Endothelial cell of hepatic sinusoid (primary cell): ENCODE measurements at regions not wholly inside any gene's neighbourhood (a gene's known extent, or its start where the extent isn't known, plus 50 kb on each side); places are given as distances from the start of the nearest gene placed in this dataset.

ENCODE experiments used
- in situ Hi-C: cut with HindIII; loops from 2 replicates; pipeline ENCODE4 v1.10.0; 2017; ENCODE audit warnings: low sequenced_read_pairs

GRCh38 chr12:127311720-127312364, 955.1 kb upstream of the TMEM132C start:
- in situ Hi-C loops: no loop called here

GRCh38 chr12:127324681-127325080, 942.3 kb upstream of the TMEM132C start:
- in situ Hi-C loops: no loop called here

GRCh38 chr12:127327986-127328385, 939.0 kb upstream of the TMEM132C start:
- in situ Hi-C loops: no loop called here

GRCh38 chr12:127328867-127329266, 938.1 kb upstream of the TMEM132C start:
- in situ Hi-C loops: no loop called here

GRCh38 chr12:127334365-127334764, 932.6 kb upstream of the TMEM132C start:
- in situ Hi-C loops: no loop called here

GRCh38 chr12:127334912-127335644, 931.9 kb upstream of the TMEM132C start:
- in situ Hi-C loops: no loop called here

- in situ Hi-C loops: no loop called here
Measured at GRCh38 chr12:127336416-127336815, 930.6 kb upstream of the TMEM132C start.

- in situ Hi-C loops: no loop called here
Measured at GRCh38 chr12:127339065-127339464, 927.9 kb upstream of the TMEM132C start.

- in situ Hi-C loops: no loop called here
Measured at GRCh38 chr12:127340381-127340780, 926.6 kb upstream of the TMEM132C start.

GRCh38 chr12:127342861-127343260, 924.1 kb upstream of the TMEM132C start:
- in situ Hi-C loops: no loop called here

GRCh38 chr12:127343940-127344339, 923.0 kb upstream of the TMEM132C start:
- in situ Hi-C loops: no loop called here

GRCh38 chr12:127351481-127352010, 915.4 kb upstream of the TMEM132C start:
- in situ Hi-C loops: no loop called here

GRCh38 chr12:127355061-127355841, 911.7 kb upstream of the TMEM132C start:
- in situ Hi-C loops: no loop called here

GRCh38 chr12:127358888-127359287, 908.1 kb upstream of the TMEM132C start:
- in situ Hi-C loops: no loop called here

GRCh38 chr12:127360580-127360979, 906.4 kb upstream of the TMEM132C start:
- in situ Hi-C loops: no loop called here

GRCh38 chr12:127362121-127362520, 904.8 kb upstream of the TMEM132C start:
- in situ Hi-C loops: no loop called here

GRCh38 chr12:127363392-127363791, 903.6 kb upstream of the TMEM132C start:
- in situ Hi-C loops: no loop called here

- in situ Hi-C loops: no loop called here
Measured at GRCh38 chr12:127373559-127373958, 893.4 kb upstream of the TMEM132C start.

- in situ Hi-C loops: no loop called here
Measured at GRCh38 chr12:127374447-127374846, 892.5 kb upstream of the TMEM132C start.

GRCh38 chr12:127381043-127381668, 885.8 kb upstream of the TMEM132C start:
- in situ Hi-C loops: no loop called here

GRCh38 chr12:127381681-127382080, 885.3 kb upstream of the TMEM132C start:
- in situ Hi-C loops: no loop called here
